Ishikawa (cell line): ENCODE measurements at regions not wholly inside any gene's neighbourhood (a gene's known extent, or its start where the extent isn't known, plus 50 kb on each side); places are given as distances from the start of the nearest gene placed in this dataset.

Source experiments
- CEBPB ChIP-seq: IDR thresholded peaks from 2 replicates; pipeline ENCODE4 v1.6.1; 2012
- CREB1 ChIP-seq: IDR thresholded peaks from 2 replicates; pipeline ENCODE4 v1.6.1; 2012; ENCODE audit warnings: low read depth
- EGR1 ChIP-seq: IDR thresholded peaks from 2 replicates; pipeline ENCODE4 v1.6.1; 2012
- EP300 ChIP-seq: IDR thresholded peaks from 2 replicates; pipeline ENCODE4 v1.6.1; 2012; ENCODE audit warnings: borderline replicate concordance
- FOXM1 ChIP-seq: IDR thresholded peaks from 2 replicates; pipeline ENCODE4 v1.6.1; 2012; ENCODE audit warnings: low read depth, borderline replicate concordance
- NFIC ChIP-seq: IDR thresholded peaks from 2 replicates; pipeline ENCODE4 v1.6.1; 2012
- RAD21 ChIP-seq: IDR thresholded peaks from 2 replicates; pipeline ENCODE4 v1.6.1; 2012; ENCODE audit warnings: low read depth
- TAF1 ChIP-seq: IDR thresholded peaks from 2 replicates; pipeline ENCODE4 v1.6.1; 2012; ENCODE audit warnings: low read depth, mild to moderate bottlenecking
- TCF12 ChIP-seq: IDR thresholded peaks from 2 replicates; pipeline ENCODE4 v1.6.1; 2012; ENCODE audit warnings: low read depth
- TEAD4 ChIP-seq: IDR thresholded peaks from 2 replicates; pipeline ENCODE4 v1.6.1; 2012
- YY1 ChIP-seq: IDR thresholded peaks from 2 replicates; pipeline ENCODE4 v1.6.1; 2012; ENCODE audit warnings: low read depth
- ZBTB7A ChIP-seq: IDR thresholded peaks from 2 replicates; pipeline ENCODE4 v1.6.1; 2012; ENCODE audit warnings: low read depth
- TF ChIP-seq, protein P1 (sequence below): IDR thresholded peaks from 2 replicates; pipeline ENCODE4 v1.6.1; 2012
- TF ChIP-seq, protein P2 (sequence below): IDR thresholded peaks from 2 replicates; pipeline ENCODE4 v1.6.1; 2012
- TF ChIP-seq, protein P3 (sequence below): IDR thresholded peaks from 2 replicates; pipeline ENCODE4 v1.6.1; 2012; ENCODE audit warnings: low read depth, mild to moderate bottlenecking

DNA sequence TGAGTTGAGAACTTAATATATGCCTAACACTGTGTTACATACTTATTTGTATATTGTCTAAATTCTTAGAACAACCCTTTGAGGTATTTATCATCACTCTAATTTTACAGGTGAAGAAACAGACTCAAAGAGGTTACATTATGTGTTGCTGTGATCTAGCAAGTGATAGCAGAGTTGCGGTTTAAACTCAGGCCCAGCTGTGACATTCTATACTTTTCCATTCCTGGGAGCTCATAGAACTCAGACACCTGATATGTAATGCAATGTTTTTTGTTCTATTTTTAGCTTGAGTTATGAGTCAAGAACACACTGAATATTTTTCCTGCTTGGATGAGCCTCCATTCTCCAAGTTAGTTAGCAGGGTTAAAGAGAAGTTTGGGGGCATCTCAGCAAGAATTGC lies 449.7 kb upstream of the DDI1 start:
- TF ChIP-seq CEBPB (no peak), RAD21 (no peak), TAF1 (no peak), YY1 (no peak), FOXM1 (no peak), CREB1 (no peak), TCF12 (no peak), ZBTB7A (no peak), EP300 (no peak), TEAD4 (no peak), NFIC (no peak)
- TF ChIP-seq, protein P1, sequence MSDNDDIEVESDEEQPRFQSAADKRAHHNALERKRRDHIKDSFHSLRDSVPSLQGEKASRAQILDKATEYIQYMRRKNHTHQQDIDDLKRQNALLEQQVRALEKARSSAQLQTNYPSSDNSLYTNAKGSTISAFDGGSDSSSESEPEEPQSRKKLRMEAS = no peak
- TF ChIP-seq, protein P2, sequence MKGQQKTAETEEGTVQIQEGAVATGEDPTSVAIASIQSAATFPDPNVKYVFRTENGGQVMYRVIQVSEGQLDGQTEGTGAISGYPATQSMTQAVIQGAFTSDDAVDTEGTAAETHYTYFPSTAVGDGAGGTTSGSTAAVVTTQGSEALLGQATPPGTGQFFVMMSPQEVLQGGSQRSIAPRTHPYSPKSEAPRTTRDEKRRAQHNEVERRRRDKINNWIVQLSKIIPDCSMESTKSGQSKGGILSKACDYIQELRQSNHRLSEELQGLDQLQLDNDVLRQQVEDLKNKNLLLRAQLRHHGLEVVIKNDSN = no peak

DNA sequence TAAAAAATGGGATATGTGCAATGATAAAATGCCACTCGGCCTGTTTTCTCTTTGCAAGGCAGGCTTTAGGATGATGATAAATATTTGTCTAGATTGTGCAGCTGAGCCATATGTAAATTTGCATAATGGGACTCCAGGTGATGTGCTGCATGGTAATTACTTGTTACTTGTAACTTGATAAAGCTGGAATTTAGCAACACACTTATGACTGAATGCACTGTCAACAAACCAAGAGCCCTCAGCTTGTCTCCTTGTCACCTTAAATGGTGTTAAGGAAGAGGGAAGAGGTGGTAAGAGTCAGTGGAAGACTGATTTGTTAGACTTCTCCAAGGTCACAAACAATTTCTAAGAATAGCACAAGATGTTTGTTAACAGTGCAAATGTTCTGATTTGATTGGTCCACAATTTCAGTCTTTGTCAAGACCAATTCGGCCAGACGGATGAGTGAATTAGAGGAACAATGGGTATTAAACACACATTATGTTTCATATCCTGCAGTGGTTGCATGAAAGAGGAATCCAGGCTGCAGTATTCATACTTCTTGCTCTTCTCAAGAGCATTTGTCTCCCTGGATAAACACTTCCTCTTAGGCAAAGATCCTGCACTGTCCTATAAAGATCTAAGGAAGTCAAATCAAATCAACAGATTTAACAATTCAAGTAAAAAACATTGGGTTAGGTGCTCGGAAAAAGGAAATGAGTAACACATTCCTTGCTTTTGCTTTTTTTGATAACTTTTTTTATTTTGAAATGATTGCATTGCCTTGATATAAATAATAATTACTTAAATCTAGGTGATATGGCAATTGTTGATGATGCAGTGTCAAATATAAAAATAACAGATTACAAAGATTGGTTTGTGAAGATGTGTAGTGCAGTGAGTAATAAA lies 448.3 kb upstream of the DDI1 start:
- TF ChIP-seq EGR1 (no peak), EP300 (no peak), RAD21 (no peak), YY1 (no peak), TCF12 (no peak), CEBPB (no peak), NFIC (no peak), ZBTB7A (no peak), CREB1 (no peak), TEAD4 (no peak), TAF1 (no peak), FOXM1 (no peak)
- TF ChIP-seq, protein P1 = no peak
- TF ChIP-seq, protein P2 = no peak

DNA sequence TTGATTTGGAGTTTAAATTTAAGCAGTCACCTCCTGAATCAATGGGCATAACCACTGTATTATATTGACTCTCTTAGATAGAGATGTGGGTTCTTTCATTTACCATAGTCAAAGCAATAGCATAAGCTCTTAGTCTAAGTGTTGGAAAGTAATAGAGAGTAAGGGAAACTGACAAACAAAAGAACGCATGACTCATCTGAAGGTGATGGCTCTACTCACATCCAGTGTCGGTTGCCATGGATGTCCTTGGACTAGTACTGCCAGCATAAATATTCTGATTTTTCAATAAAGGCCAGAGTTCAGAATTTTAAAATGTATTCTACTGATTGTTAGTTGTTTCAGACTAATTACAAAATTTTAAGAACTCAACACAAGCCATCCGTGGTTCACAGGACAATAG lies 444.9 kb upstream of the DDI1 start:
- TF ChIP-seq, protein P3, sequence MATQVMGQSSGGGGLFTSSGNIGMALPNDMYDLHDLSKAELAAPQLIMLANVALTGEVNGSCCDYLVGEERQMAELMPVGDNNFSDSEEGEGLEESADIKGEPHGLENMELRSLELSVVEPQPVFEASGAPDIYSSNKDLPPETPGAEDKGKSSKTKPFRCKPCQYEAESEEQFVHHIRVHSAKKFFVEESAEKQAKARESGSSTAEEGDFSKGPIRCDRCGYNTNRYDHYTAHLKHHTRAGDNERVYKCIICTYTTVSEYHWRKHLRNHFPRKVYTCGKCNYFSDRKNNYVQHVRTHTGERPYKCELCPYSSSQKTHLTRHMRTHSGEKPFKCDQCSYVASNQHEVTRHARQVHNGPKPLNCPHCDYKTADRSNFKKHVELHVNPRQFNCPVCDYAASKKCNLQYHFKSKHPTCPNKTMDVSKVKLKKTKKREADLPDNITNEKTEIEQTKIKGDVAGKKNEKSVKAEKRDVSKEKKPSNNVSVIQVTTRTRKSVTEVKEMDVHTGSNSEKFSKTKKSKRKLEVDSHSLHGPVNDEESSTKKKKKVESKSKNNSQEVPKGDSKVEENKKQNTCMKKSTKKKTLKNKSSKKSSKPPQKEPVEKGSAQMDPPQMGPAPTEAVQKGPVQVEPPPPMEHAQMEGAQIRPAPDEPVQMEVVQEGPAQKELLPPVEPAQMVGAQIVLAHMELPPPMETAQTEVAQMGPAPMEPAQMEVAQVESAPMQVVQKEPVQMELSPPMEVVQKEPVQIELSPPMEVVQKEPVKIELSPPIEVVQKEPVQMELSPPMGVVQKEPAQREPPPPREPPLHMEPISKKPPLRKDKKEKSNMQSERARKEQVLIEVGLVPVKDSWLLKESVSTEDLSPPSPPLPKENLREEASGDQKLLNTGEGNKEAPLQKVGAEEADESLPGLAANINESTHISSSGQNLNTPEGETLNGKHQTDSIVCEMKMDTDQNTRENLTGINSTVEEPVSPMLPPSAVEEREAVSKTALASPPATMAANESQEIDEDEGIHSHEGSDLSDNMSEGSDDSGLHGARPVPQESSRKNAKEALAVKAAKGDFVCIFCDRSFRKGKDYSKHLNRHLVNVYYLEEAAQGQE = no peak
- TF ChIP-seq, protein P1 = no peak
- TF ChIP-seq RAD21 (no peak), ZBTB7A (no peak), TCF12 (no peak), TEAD4 (no peak)

DNA sequence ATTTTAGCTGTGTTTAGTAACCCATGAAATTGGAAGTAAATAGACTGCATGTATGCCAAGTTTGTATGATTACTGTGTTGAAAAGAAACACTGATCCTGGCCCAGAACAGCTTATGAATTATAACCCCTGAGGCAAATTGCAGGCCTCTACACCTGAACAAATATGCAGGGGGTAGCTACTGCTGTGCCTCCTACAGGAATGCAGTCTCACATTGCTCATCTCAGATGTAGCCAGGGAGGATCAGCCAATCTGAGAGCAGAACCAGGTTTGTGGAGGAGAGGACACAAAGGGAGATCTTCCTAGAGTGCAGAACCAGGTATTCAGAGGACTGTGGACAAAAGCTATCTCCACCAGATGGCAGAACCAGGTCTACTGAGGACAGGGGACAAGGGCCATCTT lies 442.2 kb upstream of the DDI1 start:
- no peak for TF ChIP-seq CREB1
- no peak for TF ChIP-seq ZBTB7A
- TF ChIP-seq RAD21 = no peak
- no peak for TF ChIP-seq TAF1
- no peak for TF ChIP-seq CEBPB

DNA sequence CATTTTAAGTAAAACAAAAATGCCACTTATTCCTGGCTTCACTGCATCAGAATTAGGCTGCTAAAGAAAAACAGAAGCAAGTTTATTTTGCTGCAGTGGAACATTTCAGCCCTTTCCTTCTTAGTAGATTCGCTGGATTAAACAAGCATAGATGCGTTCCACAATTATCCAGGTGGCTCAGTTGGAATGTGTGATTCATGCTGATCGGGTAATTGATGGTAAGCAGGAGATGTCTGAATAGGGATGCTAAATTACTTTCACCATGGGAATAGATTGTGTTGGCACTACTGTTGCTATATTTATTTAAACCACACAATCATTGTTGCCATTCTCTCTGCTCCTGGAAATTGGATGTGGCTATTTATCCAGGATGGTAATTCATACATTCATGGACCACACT lies 440.1 kb upstream of the DDI1 start:
- TF ChIP-seq CREB1 (no peak), YY1 (no peak), ZBTB7A (no peak), NFIC (no peak)

DNA sequence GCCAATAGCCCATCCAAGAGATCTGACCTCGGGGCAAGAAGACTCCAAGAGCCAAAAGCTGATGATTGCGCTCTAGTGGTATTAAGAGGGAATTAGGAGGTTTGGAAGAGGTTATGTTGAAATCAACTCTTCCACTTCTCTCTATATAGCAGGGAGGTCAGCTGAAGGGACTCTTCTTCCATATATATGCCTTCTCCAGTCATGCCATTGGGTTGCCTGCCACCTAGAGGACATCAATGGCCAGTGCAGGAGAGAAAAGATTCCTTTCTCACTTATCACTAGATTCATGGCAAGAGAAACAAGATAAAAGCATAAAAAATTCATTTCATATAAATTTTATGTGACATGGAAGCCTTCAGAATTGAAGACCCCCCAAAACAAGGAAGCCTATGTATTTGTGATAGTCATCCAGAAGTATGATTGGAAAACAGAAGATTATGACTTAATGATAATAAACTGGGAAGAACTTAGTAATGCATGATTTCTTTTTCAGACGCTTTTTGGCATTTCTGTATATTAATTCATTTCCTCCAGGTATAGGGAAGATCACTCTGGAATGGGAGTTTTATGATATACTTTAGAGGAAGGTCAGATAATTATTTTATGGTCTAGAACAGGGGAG lies 435.1 kb upstream of the DDI1 start:
- TF ChIP-seq, protein P3 = no peak
- TF ChIP-seq RAD21 = peak; percentile 94
